CD4-positive, alpha-beta T cell (primary cell): ENCODE measurements at regions not wholly inside any gene's neighbourhood (a gene's known extent, or its start where the extent isn't known, plus 50 kb on each side); places are given as distances from the start of the nearest gene placed in this dataset.

Experiments
- ATAC-seq: fragments of 200-7000 bp; cut with Tn5 transposase; one replicate; pipeline ENCODE4 v1.10.0; 2022; ENCODE audit warnings: mild to moderate bottlenecking; ENCODE audit not compliant: poor library complexity
- CTCF ChIA-PET: fragments of 350-600 bp; sonication (Branson Sonifier 250); formaldehyde crosslinking; loops from one replicate; lab custom pipeline; 2021; ENCODE audit warnings: antibody characterized with exemption, inconsistent platforms; lab: Charles Lee
- POLR2A ChIA-PET: fragments of 350-600 bp; sonication (Branson Sonifier 250); formaldehyde crosslinking; loops from one replicate; lab custom pipeline; 2021; ENCODE audit warnings: antibody characterized with exemption, inconsistent platforms; lab: Charles Lee
- DNase-seq, 14 experiments: peaks; one replicate each; pipeline ENCODE4 v3.0.0-alpha.2; 2013 to 2020; ENCODE audit warnings: mixed read lengths in 2 of 14
- H3K27ac ChIP-seq, 2 donors: one replicate each; pipeline versions ENCODE4 v1.5.1 to v1.7.0; 2013; ENCODE audit warnings: low read length in 2 of 2, low read depth in 1 of 2, mild to moderate bottlenecking in 1 of 2
- H3K27me3 ChIP-seq, 2 experiments: 1 replicate in 1 of 2; 2 replicates in 1 of 2; pipeline versions ENCODE4 v1.6.1 to v1.7.0; 2013; ENCODE audit warnings: low read length in 2 of 2, control low read depth in 1 of 2, mild to moderate bottlenecking in 1 of 2, moderate library complexity in 1 of 2; ENCODE audit not compliant: insufficient read depth in 2 of 2, control insufficient read depth in 1 of 2
- H3K36me3 ChIP-seq: one replicate; pipeline ENCODE4 v1.6.1; 2013; ENCODE audit warnings: low read length, control low read depth; ENCODE audit not compliant: insufficient read depth
- H3K4me1 ChIP-seq: one replicate; pipeline ENCODE4 v1.6.1; 2013; ENCODE audit warnings: low read length, control low read depth; ENCODE audit not compliant: insufficient read depth
- H3K4me3 ChIP-seq: one replicate; pipeline ENCODE4 v1.5.1; 2013; ENCODE audit warnings: mild to moderate bottlenecking, low read length, moderate library complexity
- H3K9me3 ChIP-seq, 2 experiments: 1 replicate in 1 of 2; 2 replicates in 1 of 2; pipeline versions ENCODE4 v1.6.1 to v1.7.0; 2013; ENCODE audit warnings: low read length in 2 of 2, mild to moderate bottlenecking in 2 of 2, control low read depth in 1 of 2, moderate library complexity in 1 of 2; ENCODE audit not compliant: control insufficient read depth in 1 of 2, insufficient read depth in 1 of 2
- H3K27ac Mint-ChIP-seq: one replicate; pipeline ENCODE4 v1.8.0; 2020; ENCODE audit warnings: mixed read lengths
- H3K27me3 Mint-ChIP-seq: one replicate; pipeline ENCODE4 v1.8.0; 2021; ENCODE audit warnings: mixed read lengths
- H3K36me3 Mint-ChIP-seq: one replicate; pipeline ENCODE4 v1.8.0; 2021; ENCODE audit warnings: low read depth, mixed read lengths
- H3K4me1 Mint-ChIP-seq: one replicate; pipeline ENCODE4 v1.8.0; 2021; ENCODE audit warnings: low read depth, mixed read lengths
- H3K4me3 Mint-ChIP-seq: one replicate; pipeline ENCODE4 v1.8.0; 2020; ENCODE audit warnings: mild to moderate bottlenecking, mixed read lengths
- H3K9me3 Mint-ChIP-seq: one replicate; pipeline ENCODE4 v1.8.0; 2020; ENCODE audit warnings: mixed read lengths
- CTCF ChIP-seq: fragments of 200-600 bp; IDR thresholded peaks from one replicate; pipeline ENCODE4 v1.8.0; 2022; ENCODE audit warnings: antibody characterized with exemption, mild to moderate bottlenecking
- intact Hi-C, 2 experiments: fragments of 100-400 bp; cut with DNase I in 1 of 2; cut with micrococcal nuclease in 1 of 2; formaldehyde crosslinking; loops; one replicate each; pipeline versions ENCODE4 v1.15.1 to v1.9.0; 2023 to 2025; cut with DNase I, micrococcal nuclease

DNA sequence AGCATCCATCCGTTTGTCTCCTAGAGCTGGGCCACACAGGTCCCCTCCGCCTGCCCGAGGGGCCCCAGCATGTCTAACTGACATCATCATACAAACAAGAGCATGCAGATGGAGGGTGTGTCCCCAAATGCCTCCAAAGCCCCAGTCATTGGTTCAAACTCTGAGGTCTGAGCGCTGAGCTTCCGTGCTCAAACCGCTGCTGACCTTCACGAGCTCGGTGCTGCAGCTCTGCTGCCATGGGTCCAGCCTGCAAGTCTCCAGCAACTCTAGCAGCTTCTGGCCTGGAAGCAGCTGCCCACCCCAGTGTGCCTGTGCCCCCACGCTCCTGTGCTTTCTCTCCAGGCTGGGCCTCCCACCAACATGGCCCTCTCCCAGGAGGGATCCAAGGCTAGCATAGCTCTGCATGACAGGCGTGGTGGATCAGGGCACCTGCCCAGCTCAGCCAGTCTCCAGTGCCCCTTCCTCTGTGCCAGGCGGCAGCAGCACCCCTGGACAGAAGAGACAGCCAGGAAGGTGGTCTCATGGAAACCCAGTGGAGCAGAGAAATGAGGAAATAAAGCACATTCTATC, 131.6 kb upstream of the PMEPA1 start:
- ATAC-seq (no peak), DNase-seq (no peak)
- no peaks in the 10 kb centered on the region for H3K9me3 Mint-ChIP-seq
- no peaks in the 10 kb centered on the region for H3K36me3 Mint-ChIP-seq
- ChIA-PET CTCF (no interaction called here), POLR2A (no interaction called here)
- H3K27me3 Mint-ChIP-seq = no peaks in the 10 kb centered on the region
- H3K27ac ChIP-seq = no peak overlapping the region
- H3K4me1 Mint-ChIP-seq = no peaks in the 10 kb centered on the region
- no peak for TF ChIP-seq CTCF
- H3K27ac Mint-ChIP-seq = no peak overlapping the region
- no peaks in the 10 kb centered on the region for H3K36me3 ChIP-seq
- intact Hi-C loops = no loop called here
- no peak overlapping the region for H3K4me3 Mint-ChIP-seq
- no peaks in the 10 kb centered on the region for H3K4me1 ChIP-seq
- H3K4me3 ChIP-seq = no peak overlapping the region
- H3K27me3 ChIP-seq = no peaks in the 10 kb centered on the region
- H3K9me3 ChIP-seq = no peaks in the 10 kb centered on the region

DNA sequence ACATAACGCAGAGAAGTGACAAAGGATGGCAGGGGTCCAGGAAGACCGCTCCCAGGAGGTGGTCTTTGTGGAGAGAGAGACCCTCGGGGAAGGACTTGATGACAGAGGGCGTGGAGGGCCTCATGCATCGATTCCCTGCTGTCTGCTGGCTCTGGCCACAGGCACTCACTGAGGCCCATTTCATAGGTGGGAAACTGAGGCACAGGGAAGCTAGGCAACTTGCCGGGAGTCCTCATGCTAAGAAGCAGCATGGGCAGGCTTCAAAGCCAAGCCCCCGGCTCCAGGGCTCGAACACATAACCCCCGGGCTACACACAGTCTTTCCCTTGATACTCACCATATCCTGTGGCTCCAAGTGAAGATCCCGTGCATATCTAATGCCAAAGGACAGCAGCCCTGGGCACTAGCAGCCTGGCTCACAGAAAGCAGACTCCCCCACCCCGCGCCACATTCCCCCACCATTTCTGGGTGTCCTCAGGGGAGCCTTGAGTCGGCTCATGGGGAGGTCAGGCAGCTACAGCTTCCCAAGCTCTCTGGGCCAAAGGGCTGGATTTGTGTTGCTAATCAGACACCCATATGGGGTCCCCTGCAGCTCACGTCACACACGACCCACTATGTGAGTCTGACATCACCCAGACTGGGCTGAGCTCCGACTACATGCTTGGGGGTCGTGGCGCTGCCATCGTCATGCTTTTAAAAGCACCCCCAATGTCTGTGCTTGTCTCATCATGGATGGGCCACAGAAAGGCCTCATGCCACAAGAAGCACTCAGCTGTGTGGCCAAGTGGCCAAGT, 130.9 kb upstream of the PMEPA1 start:
- intact Hi-C loops = no loop called here
- ChIA-PET POLR2A (no interaction called here), CTCF (no interaction called here)
- Histone ChIP-seq H3K36me3 (no peaks in the 10 kb centered on the region), H3K27me3 (no peaks in the 10 kb centered on the region), H3K4me1 (no peaks in the 10 kb centered on the region), H3K4me3 (no peak overlapping the region), H3K27ac (no peak overlapping the region), H3K9me3 (no peaks in the 10 kb centered on the region)
- ATAC-seq = no peak
- Mint-ChIP-seq H3K27me3 (no peaks in the 10 kb centered on the region), H3K4me1 (no peaks in the 10 kb centered on the region), H3K27ac (no peak overlapping the region), H3K4me3 (no peak overlapping the region), H3K36me3 (no peaks in the 10 kb centered on the region), H3K9me3 (no peaks in the 10 kb centered on the region)
- no peak for TF ChIP-seq CTCF
- no peak for DNase-seq

DNA sequence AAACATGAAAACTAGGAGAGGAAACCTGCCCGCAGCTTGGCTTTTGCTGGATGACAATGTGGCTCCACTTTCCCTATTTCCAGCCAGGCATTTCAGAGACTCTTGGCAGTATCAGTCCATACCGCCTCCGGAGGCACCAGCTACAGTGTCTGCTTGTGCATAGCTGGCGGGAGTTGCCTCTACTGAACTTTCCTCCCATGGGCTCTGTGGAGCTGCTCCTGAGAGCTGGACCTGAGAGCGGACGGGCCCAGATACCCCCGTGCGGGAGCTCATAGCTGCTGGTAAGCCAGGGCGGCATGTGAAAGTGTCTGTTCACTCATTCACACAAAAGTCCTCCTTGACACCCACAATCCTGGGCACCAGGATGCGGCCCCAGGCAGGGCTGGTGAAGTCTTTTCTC, 130.3 kb upstream of the PMEPA1 start:
- Mint-ChIP-seq H3K4me1 (no peaks in the 10 kb centered on the region), H3K27ac (no peak overlapping the region), H3K27me3 (no peaks in the 10 kb centered on the region), H3K9me3 (no peaks in the 10 kb centered on the region), H3K36me3 (no peaks in the 10 kb centered on the region), H3K4me3 (no peak overlapping the region)
- Histone ChIP-seq H3K27ac (no peak overlapping the region), H3K27me3 (no peaks in the 10 kb centered on the region), H3K4me1 (no peaks in the 10 kb centered on the region), H3K36me3 (no peaks in the 10 kb centered on the region), H3K9me3 (no peaks in the 10 kb centered on the region), H3K4me3 (no peak overlapping the region)
- ChIA-PET POLR2A (no interaction called here), CTCF (no interaction called here)
- TF ChIP-seq CTCF = no peak
- intact Hi-C loops = no loop called here
- DNase-seq = no peak
- no peak for ATAC-seq
